ENCODE measurements at regions not wholly inside any gene's neighbourhood (a gene's known extent, or its start where the extent isn't known, plus 50 kb on each side); places are given as distances from the start of the nearest gene placed in this dataset.

DNA sequence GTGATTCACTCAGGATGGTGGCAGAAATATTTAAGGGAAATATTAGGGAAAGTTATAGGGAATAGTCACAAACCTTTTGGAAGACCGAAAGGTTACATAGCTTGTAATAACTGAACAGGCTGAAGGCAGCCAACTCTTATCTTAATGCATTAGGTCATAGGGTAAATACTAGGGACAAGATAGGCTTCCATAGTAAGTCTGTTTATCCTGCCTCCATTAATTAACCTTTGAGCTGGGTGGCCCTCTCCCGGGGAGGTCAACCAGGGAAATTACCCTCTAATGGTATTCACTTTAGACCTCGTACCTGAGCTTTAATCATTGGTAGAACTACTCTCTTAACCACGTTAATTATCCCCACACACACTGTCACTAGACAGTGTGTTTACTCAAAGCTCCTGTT, 981.8 kb downstream of the SLC16A7 start:
- TF ChIP-seq, protein P1, sequence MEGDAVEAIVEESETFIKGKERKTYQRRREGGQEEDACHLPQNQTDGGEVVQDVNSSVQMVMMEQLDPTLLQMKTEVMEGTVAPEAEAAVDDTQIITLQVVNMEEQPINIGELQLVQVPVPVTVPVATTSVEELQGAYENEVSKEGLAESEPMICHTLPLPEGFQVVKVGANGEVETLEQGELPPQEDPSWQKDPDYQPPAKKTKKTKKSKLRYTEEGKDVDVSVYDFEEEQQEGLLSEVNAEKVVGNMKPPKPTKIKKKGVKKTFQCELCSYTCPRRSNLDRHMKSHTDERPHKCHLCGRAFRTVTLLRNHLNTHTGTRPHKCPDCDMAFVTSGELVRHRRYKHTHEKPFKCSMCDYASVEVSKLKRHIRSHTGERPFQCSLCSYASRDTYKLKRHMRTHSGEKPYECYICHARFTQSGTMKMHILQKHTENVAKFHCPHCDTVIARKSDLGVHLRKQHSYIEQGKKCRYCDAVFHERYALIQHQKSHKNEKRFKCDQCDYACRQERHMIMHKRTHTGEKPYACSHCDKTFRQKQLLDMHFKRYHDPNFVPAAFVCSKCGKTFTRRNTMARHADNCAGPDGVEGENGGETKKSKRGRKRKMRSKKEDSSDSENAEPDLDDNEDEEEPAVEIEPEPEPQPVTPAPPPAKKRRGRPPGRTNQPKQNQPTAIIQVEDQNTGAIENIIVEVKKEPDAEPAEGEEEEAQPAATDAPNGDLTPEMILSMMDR (IDR thresholded peaks at IDR 0.05), result no peak
- no peak for TF ChIP-seq POLR2A (IDR thresholded peaks at IDR 0.05)
